OCI-LY7 (cell line): ENCODE measurements at regions not wholly inside any gene's neighbourhood (a gene's known extent, or its start where the extent isn't known, plus 50 kb on each side); places are given as distances from the start of the nearest gene placed in this dataset.

Experiments
- BruUV-seq: library from RNA; stranded (reverse); fragments of 400-500 nt; replicated peaks from 2 replicates; lab custom pipeline; 2021; lab: Mats Ljungman, UMichigan
- CTCF ChIA-PET: fragments of 300-600 bp; sonication (Branson Sonifier 250); formaldehyde crosslinking; loops from one replicate; lab custom pipeline; 2022; ENCODE audit warnings: antibody characterized with exemption; ENCODE audit not compliant: unreplicated experiment; lab: Charles Lee
- POLR2A ChIA-PET: fragments of 300-600 bp; sonication (Branson Sonifier 250); formaldehyde crosslinking; loops from one replicate; lab custom pipeline; 2022; ENCODE audit warnings: antibody characterized with exemption; lab: Charles Lee
- DNase-seq: peaks from one replicate; pipeline ENCODE4 v3.0.0-alpha.2; 2015; ENCODE audit warnings: low spot score
- H2AFZ ChIP-seq: fragments of 200-600 bp; sonication (generic), shearing (Covaris generic); 2 replicates; pipeline ENCODE4 v1.6.1; 2014; ENCODE audit warnings: mild to moderate bottlenecking, antibody characterized with exemption, low read length, moderate library complexity
- H3K27ac ChIP-seq: fragments of 200-600 bp; sonication (generic); 2 replicates; pipeline ENCODE4 v1.5.1; 2014; ENCODE audit warnings: mixed run types, low read depth, mild to moderate bottlenecking, moderate library complexity, low read length, inconsistent platforms; ENCODE audit not compliant: poor library complexity, severe bottlenecking
- H3K36me3 ChIP-seq: fragments of 200-600 bp; sonication (generic); 2 replicates; pipeline ENCODE4 v1.6.1; 2014; ENCODE audit warnings: mild to moderate bottlenecking, antibody characterized with exemption, low read length, moderate library complexity, mixed read lengths; ENCODE audit not compliant: insufficient read depth
- H3K4me1 ChIP-seq: fragments of 200-600 bp; sonication (generic); 2 replicates; pipeline ENCODE4 v1.5.1; 2014; ENCODE audit warnings: mild to moderate bottlenecking, low read length; ENCODE audit not compliant: insufficient read depth, poor library complexity, severe bottlenecking
- H3K4me2 ChIP-seq: fragments of 200-600 bp; sonication (generic); 2 replicates; pipeline ENCODE4 v1.6.1; 2014; ENCODE audit warnings: mild to moderate bottlenecking, low read length
- H3K4me3 ChIP-seq: fragments of 200-600 bp; sonication (generic); 2 replicates; pipeline ENCODE4 v1.5.1; 2014; ENCODE audit warnings: mild to moderate bottlenecking, low read depth, low read length; ENCODE audit not compliant: poor library complexity, severe bottlenecking
- H3K79me2 ChIP-seq: fragments of 200-600 bp; sonication (generic); 2 replicates; pipeline ENCODE4 v1.6.1; 2016; ENCODE audit warnings: low read depth, mild to moderate bottlenecking, low read length, moderate library complexity, mixed read lengths; ENCODE audit not compliant: insufficient read depth
- H3K9me2 ChIP-seq: fragments of 200-600 bp; sonication (generic); 2 replicates; pipeline ENCODE4 v1.6.1; 2016; ENCODE audit warnings: mild to moderate bottlenecking, low read length, mixed read lengths; ENCODE audit not compliant: insufficient read depth
- H3K9me3 ChIP-seq: fragments of 200-600 bp; sonication (generic); 2 replicates; pipeline ENCODE4 v1.6.1; 2014; ENCODE audit warnings: mild to moderate bottlenecking, mixed run types, low read length, mixed read lengths
- H4K20me1 ChIP-seq: fragments of 200-600 bp; sonication (generic); 2 replicates; pipeline ENCODE4 v1.6.1; 2014; ENCODE audit warnings: mild to moderate bottlenecking, antibody characterized with exemption, low read length, moderate library complexity, mixed read lengths; ENCODE audit not compliant: insufficient read depth
- EZH2phosphoT487 ChIP-seq: fragments of 200-600 bp; sonication (generic); IDR thresholded peaks from 2 replicates; pipeline ENCODE4 v1.6.1; 2018; ENCODE audit warnings: low read depth, borderline replicate concordance, mild to moderate bottlenecking, mixed run types, antibody characterized with exemption, low read length, moderate library complexity, mixed read lengths
- intact Hi-C: fragments of 100-400 bp; cut with micrococcal nuclease; formaldehyde crosslinking; loops from one replicate; pipeline ENCODE4 v1.10.0; 2022; ENCODE audit not compliant: unreplicated experiment
- TF ChIP-seq, protein P1 (sequence below): fragments of 200-600 bp; sonication (generic); conservative IDR thresholded peaks from 2 replicates; pipeline ENCODE4 v1.5.1; 2014; ENCODE audit warnings: mild to moderate bottlenecking, antibody characterized with exemption, low read length, moderate library complexity, mixed read lengths

- Histone ChIP-seq H3K9me3 (no peaks in the 10 kb centered on the region), H3K4me1 (no peaks in the 10 kb centered on the region), H3K79me2 (no peaks in the 10 kb centered on the region), H3K9me2 (no peaks in the 10 kb centered on the region), H3K4me2 (no peak overlapping the region), H2AFZ (no peak overlapping the region), H4K20me1 (no peaks in the 10 kb centered on the region), H3K27ac (no peak overlapping the region), H3K36me3 (no peaks in the 10 kb centered on the region), H3K4me3 (no peak overlapping the region)
- BruUV-seq: no TSS peak
- no peak for DNase-seq
- no peak for TF ChIP-seq EZH2phosphoT487
- TF ChIP-seq, protein P1, sequence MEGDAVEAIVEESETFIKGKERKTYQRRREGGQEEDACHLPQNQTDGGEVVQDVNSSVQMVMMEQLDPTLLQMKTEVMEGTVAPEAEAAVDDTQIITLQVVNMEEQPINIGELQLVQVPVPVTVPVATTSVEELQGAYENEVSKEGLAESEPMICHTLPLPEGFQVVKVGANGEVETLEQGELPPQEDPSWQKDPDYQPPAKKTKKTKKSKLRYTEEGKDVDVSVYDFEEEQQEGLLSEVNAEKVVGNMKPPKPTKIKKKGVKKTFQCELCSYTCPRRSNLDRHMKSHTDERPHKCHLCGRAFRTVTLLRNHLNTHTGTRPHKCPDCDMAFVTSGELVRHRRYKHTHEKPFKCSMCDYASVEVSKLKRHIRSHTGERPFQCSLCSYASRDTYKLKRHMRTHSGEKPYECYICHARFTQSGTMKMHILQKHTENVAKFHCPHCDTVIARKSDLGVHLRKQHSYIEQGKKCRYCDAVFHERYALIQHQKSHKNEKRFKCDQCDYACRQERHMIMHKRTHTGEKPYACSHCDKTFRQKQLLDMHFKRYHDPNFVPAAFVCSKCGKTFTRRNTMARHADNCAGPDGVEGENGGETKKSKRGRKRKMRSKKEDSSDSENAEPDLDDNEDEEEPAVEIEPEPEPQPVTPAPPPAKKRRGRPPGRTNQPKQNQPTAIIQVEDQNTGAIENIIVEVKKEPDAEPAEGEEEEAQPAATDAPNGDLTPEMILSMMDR: no peak
- intact Hi-C loops: no loop called here
- ChIA-PET POLR2A (no interaction called here), CTCF (no interaction called here)
Measured at GRCh38 chr10:129074939-129075338, 392.1 kb upstream of the MGMT start.

DNA sequence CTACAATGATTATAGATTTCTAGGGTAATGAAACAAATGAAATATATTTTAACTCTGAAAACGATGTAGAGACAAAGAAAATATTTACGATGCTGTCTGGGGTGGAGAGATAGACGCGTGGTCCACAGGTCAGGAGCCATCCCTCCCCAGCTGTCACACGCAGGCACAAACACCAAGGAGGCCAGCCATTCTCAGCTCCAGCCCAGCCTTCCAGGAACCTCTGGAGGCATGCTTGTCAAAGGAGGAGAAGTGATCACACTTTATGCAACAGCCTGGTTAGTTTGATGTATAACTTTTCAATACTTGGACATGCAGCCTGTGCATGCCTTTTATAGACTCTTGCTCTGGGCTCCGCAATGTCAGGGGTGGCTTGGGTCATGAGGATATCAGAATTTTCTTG lies 391.5 kb upstream of the MGMT start:
- CTCF ChIA-PET: no interaction called here
- Histone ChIP-seq H3K9me3 (no peaks in the 10 kb centered on the region), H3K79me2 (no peaks in the 10 kb centered on the region), H3K4me1 (no peaks in the 10 kb centered on the region), H3K36me3 (no peaks in the 10 kb centered on the region), H3K4me2 (no peak overlapping the region), H3K9me2 (no peaks in the 10 kb centered on the region), H3K27ac (no peak overlapping the region), H2AFZ (no peak overlapping the region), H4K20me1 (no peaks in the 10 kb centered on the region), H3K4me3 (no peak overlapping the region)
- BruUV-seq: no TSS peak
- DNase-seq: no peak
- TF ChIP-seq, protein P1: no peak
- TF ChIP-seq EZH2phosphoT487: no peak
- POLR2A ChIA-PET: no interaction called here
- intact Hi-C loops: no loop called here

DNA sequence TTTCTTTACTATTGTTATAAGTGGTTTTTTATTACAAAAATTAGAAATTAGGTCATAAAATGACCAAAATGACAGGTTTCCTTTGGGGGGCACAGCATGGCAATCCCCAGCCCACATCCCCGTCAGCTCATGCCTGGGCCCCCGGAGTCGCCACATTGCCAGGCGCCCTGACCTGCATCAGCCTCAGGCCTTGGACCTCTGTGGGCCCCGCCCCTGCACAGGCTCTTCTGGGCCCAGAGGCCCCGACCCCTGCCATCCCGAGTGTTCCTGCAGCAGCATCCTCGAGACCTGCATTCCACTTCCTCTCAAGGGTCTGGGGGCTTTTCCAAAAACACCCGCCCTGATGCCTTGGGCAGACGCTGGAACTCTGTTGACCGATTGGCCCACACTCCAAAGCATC lies 391.1 kb upstream of the MGMT start:
- H3K9me2 ChIP-seq: no peaks in the 10 kb centered on the region
- H3K79me2 ChIP-seq: no peaks in the 10 kb centered on the region
- H4K20me1 ChIP-seq: no peaks in the 10 kb centered on the region
- H3K4me2 ChIP-seq: no peak overlapping the region
- POLR2A ChIA-PET: no interaction called here
- BruUV-seq: no TSS peak
- intact Hi-C loops: no loop called here
- H3K4me1 ChIP-seq: no peaks in the 10 kb centered on the region
- H2AFZ ChIP-seq: no peak overlapping the region
- TF ChIP-seq, protein P1: no peak
- TF ChIP-seq EZH2phosphoT487: no peak
- no peak for DNase-seq
- CTCF ChIA-PET: no interaction called here
- no peak overlapping the region for H3K4me3 ChIP-seq
- no peak overlapping the region for H3K27ac ChIP-seq
- no peaks in the 10 kb centered on the region for H3K9me3 ChIP-seq
- no peaks in the 10 kb centered on the region for H3K36me3 ChIP-seq
